A549 (cell line): ENCODE measurements at regions not wholly inside any gene's neighbourhood (a gene's known extent, or its start where the extent isn't known, plus 50 kb on each side); places are given as distances from the start of the nearest gene placed in this dataset.

Experiments used
- ATAC-seq, 2 experiments: fragments of 200-7000 bp in 1 of 2; fragments of >200 bp in 1 of 2; cut with Nextera tagmentation in 1 of 2; cut with Tn5 transposase in 1 of 2; 3 replicates each; pipeline versions ENCODE4 v1.8.0 to v1.9.1; 2018 to 2020; ENCODE audit warnings: mild to moderate bottlenecking in 1 of 2, moderate library complexity in 1 of 2
- CTCF ChIA-PET: fragments of 300-600 bp; sonication (Branson Sonifier 250); formaldehyde crosslinking; extraction: SDS; loops from one replicate; lab custom pipeline; 2021; ENCODE audit warnings: antibody characterized with exemption, inconsistent platforms; lab: Yijun Ruan, JAX
- POLR2A ChIA-PET: fragments of 350-600 bp; formaldehyde crosslinking; extraction: SDS; loops from one replicate; lab custom pipeline; 2021; ENCODE audit warnings: antibody characterized with exemption, inconsistent platforms; lab: Yijun Ruan, JAX
- DNase-seq, 2 experiments: peaks; one replicate each; pipeline versions ENCODE4 v3.0.0 to v3.0.0-alpha.2; 2011 to 2016; ENCODE audit warnings: low read depth in 1 of 2, low spot score in 1 of 2
- FAIRE-seq: peaks from 2 replicates; lab custom pipeline; 2011; peaks lifted over from hg19 to GRCh38; lab: Jason Lieb, UNC
- H3K27ac ChIP-seq, 2 experiments: fragments of >200 bp; sonication (Bioruptor Twin); formaldehyde crosslinking; 3 replicates each; pipeline ENCODE4 v1.5.1; 2016 to 2017
- H3K4me1 ChIP-seq: fragments of >200 bp; sonication (Bioruptor Twin); formaldehyde crosslinking; 3 replicates; pipeline ENCODE4 v1.6.1; 2016
- H3K4me2 ChIP-seq: fragments of >200 bp; sonication (Bioruptor Twin); formaldehyde crosslinking; 3 replicates; pipeline ENCODE4 v1.6.1; 2016
- H3K4me3 ChIP-seq: fragments of >200 bp; sonication (Bioruptor Twin); formaldehyde crosslinking; 3 replicates; pipeline ENCODE4 v1.5.1; 2016
- H3K9me3 ChIP-seq: fragments of >200 bp; sonication (Bioruptor Twin); formaldehyde crosslinking; 3 replicates; pipeline ENCODE4 v1.6.1; 2016
- CEBPB ChIP-seq, 2 experiments: fragments of >200 bp in 1 of 2; sonication (Bioruptor Twin) in 1 of 2; formaldehyde crosslinking in 1 of 2; IDR thresholded peaks; 2 replicates each; pipeline ENCODE4 v1.6.1; 2012 to 2016
- CHD4 ChIP-seq: fragments of 200-600 bp; sonication (generic); IDR thresholded peaks from 2 replicates; pipeline ENCODE4 v1.6.1; 2016; ENCODE audit warnings: antibody characterized with exemption, mild to moderate bottlenecking, borderline replicate concordance
- EHMT2 ChIP-seq: fragments of 200-600 bp; sonication (generic); IDR thresholded peaks from 2 replicates; pipeline ENCODE4 v1.6.1; 2016; ENCODE audit warnings: antibody characterized with exemption, low read depth, mild to moderate bottlenecking, moderate library complexity
- EP300 ChIP-seq, 2 experiments: fragments of >200 bp; sonication (Bioruptor Twin); formaldehyde crosslinking; IDR thresholded peaks; 2 replicates in 1 of 2; 3 replicates in 1 of 2; pipeline ENCODE4 v1.6.1; 2016 to 2017
- ESRRA ChIP-seq: fragments of 150-350 bp; IDR thresholded peaks from 2 replicates; pipeline ENCODE4 v1.6.1; 2014; ENCODE audit warnings: mild to moderate bottlenecking, low read length, borderline replicate concordance
- HEYL ChIP-seq: fragments of 250-450 bp; sonication (Bioruptor Pico); IDR thresholded peaks from 2 replicates; pipeline ENCODE4 v1.8.0; 2021; ENCODE audit warnings: mild to moderate bottlenecking, moderate library complexity
- HOXB5 ChIP-seq: fragments of 250-450 bp; sonication (Bioruptor Pico); IDR thresholded peaks from 2 replicates; pipeline ENCODE4 v1.5.0; 2020; ENCODE audit warnings: mild to moderate bottlenecking, moderate library complexity
- JUN ChIP-seq, 2 experiments: fragments of >200 bp; sonication (Bioruptor Twin); formaldehyde crosslinking; IDR thresholded peaks; 2 replicates in 1 of 2; 3 replicates in 1 of 2; pipeline ENCODE4 v1.6.1; 2016 to 2017
- JUNB ChIP-seq: fragments of >200 bp; sonication (Bioruptor Twin); formaldehyde crosslinking; IDR thresholded peaks from 2 replicates; pipeline ENCODE4 v1.6.1; 2016
- MAFK ChIP-seq: fragments of 450-650 bp; IDR thresholded peaks from 2 replicates; pipeline ENCODE4 v1.6.1; 2014; ENCODE audit not compliant: partially characterized antibody
- NPAS2 ChIP-seq: fragments of 250-450 bp; sonication (Bioruptor Pico); IDR thresholded peaks from 2 replicates; pipeline ENCODE4 v1.8.0; 2022; ENCODE audit warnings: mild to moderate bottlenecking, moderate library complexity, borderline replicate concordance
- NR3C1 ChIP-seq: fragments of >200 bp; sonication (Bioruptor Twin); formaldehyde crosslinking; IDR thresholded peaks from 3 replicates; pipeline ENCODE4 v1.6.1; 2017
- POLR2AphosphoS2 ChIP-seq: conservative IDR thresholded peaks from 2 replicates; pipeline ENCODE4 v1.6.1; 2012; ENCODE audit warnings: low read length, improper control_type of control experiment, inconsistent platforms
- TP53 ChIP-seq: fragments of 250-450 bp; sonication (Bioruptor Pico); IDR thresholded peaks from 2 replicates; pipeline ENCODE4 v1.5.0; 2021; ENCODE audit warnings: mild to moderate bottlenecking, moderate library complexity
- ZC3H11A ChIP-seq: fragments of 450-650 bp; IDR thresholded peaks from 2 replicates; pipeline ENCODE4 v1.6.1; 2014; ENCODE audit warnings: antibody characterized with exemption, mild to moderate bottlenecking
- ZSCAN20 ChIP-seq: fragments of 250-450 bp; sonication (Bioruptor Pico); IDR thresholded peaks from 2 replicates; pipeline ENCODE4 v1.8.0; 2022; ENCODE audit warnings: mild to moderate bottlenecking, moderate library complexity
- WGBS: methylation state at CpG from one replicate; pipeline ENCODE4 v1.1.6; 2017; ENCODE audit errors: missing lambda C conversion rate; 5-methylcytosine and 5-hydroxymethylcytosine counted together
- TF ChIP-seq, protein P1 (sequence below): fragments of 200-600 bp; sonication (generic); IDR thresholded peaks from 2 replicates; pipeline ENCODE4 v1.6.1; 2016; ENCODE audit warnings: antibody characterized with exemption, mild to moderate bottlenecking, moderate library complexity
- TF ChIP-seq, protein P2 (sequence below): IDR thresholded peaks from 2 replicates; pipeline ENCODE4 v1.6.1; 2012
- TF ChIP-seq, protein P3 (sequence below): IDR thresholded peaks from 2 replicates; pipeline ENCODE4 v1.6.1; 2012
- TF ChIP-seq, protein P4 (sequence below): fragments of >200 bp; sonication (Bioruptor Twin); formaldehyde crosslinking; IDR thresholded peaks from 3 replicates; pipeline ENCODE4 v1.5.1; 2016
- TF ChIP-seq, protein P5 (sequence below): fragments of 250-450 bp; sonication (Bioruptor Pico); IDR thresholded peaks from 2 replicates; pipeline ENCODE4 v1.5.0; 2020; ENCODE audit warnings: low read depth, mild to moderate bottlenecking, moderate library complexity
- TF ChIP-seq, protein P6 (sequence below): fragments of 450-650 bp; IDR thresholded peaks from 2 replicates; pipeline ENCODE4 v1.6.1; 2014; ENCODE audit warnings: antibody characterized with exemption

DNA sequence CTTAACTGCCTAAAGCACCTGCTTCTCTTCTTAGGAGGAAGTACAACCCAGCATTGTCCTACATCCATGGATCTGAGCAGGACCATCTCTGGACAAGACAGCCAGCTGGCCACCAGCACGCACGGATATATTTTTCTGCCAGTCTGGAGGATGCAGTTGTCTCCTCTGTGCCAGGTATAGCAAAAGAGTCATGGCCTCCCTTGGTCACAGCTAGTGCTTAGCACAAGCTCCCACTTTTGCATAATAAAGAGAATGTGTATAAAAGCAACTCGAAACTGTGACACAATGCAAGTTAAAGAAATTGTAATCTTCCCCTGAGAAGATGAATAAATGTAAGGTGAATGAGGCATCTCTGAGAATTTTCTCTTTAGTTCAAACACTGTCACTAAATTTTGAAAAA, 267.8 kb upstream of the MANEA start (continued):
- TF ChIP-seq, protein P1, sequence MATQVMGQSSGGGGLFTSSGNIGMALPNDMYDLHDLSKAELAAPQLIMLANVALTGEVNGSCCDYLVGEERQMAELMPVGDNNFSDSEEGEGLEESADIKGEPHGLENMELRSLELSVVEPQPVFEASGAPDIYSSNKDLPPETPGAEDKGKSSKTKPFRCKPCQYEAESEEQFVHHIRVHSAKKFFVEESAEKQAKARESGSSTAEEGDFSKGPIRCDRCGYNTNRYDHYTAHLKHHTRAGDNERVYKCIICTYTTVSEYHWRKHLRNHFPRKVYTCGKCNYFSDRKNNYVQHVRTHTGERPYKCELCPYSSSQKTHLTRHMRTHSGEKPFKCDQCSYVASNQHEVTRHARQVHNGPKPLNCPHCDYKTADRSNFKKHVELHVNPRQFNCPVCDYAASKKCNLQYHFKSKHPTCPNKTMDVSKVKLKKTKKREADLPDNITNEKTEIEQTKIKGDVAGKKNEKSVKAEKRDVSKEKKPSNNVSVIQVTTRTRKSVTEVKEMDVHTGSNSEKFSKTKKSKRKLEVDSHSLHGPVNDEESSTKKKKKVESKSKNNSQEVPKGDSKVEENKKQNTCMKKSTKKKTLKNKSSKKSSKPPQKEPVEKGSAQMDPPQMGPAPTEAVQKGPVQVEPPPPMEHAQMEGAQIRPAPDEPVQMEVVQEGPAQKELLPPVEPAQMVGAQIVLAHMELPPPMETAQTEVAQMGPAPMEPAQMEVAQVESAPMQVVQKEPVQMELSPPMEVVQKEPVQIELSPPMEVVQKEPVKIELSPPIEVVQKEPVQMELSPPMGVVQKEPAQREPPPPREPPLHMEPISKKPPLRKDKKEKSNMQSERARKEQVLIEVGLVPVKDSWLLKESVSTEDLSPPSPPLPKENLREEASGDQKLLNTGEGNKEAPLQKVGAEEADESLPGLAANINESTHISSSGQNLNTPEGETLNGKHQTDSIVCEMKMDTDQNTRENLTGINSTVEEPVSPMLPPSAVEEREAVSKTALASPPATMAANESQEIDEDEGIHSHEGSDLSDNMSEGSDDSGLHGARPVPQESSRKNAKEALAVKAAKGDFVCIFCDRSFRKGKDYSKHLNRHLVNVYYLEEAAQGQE: no peak
- TF ChIP-seq, protein P2, sequence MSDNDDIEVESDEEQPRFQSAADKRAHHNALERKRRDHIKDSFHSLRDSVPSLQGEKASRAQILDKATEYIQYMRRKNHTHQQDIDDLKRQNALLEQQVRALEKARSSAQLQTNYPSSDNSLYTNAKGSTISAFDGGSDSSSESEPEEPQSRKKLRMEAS: no peak
- TF ChIP-seq TP53 (CRISPR knock-in tag): no peak

DNA sequence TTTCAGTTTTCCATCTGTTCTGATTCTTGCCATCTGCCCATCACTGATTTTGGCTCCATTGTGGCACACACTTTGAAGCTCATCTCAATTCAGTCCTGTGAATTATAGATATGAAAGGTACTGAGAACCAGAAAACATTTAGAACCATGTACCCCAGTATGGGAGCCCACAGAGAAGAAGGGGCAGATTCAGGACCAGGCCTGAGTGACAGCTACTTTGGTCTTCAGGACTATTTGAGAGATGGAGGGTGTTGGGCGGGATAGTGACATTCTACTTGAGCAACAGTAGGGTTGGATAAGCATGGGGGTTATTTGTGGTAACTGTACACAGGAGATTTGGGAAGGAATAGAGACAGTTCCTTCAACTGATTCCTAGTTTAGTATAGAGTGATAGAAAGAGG, 259.2 kb upstream of the MANEA start:
- FAIRE-seq: no peak
- DNase-seq: no peak

DNA sequence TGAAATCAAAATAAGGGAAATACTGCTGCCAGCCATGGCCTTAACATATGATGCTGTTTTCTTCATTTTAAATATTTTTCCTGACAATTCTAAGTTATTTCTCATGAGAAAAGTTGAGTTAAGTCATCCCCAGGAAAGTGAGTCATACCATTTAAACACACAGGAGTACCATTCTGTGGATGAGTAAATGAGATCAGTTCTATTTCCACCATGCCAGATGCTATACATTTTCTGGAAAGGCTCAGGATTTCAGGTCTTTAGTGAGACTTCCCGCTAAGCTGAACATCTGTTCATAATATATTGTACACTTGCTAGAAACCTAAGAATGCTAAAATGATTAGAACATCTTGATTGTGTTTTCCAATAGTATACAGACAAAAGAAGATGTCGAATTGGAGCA, 256.2 kb upstream of the MANEA start:
- CTCF ChIA-PET: no interaction called here
- ATAC-seq: no peak
- WGBS: 4% methylated on average over 2 of the region's 2 CpGs
- TF ChIP-seq NPAS2 (CRISPR knock-in tag): no peak
- TF ChIP-seq, protein P1: no peak
- TF ChIP-seq NR3C1: no peak
- no peak for TF ChIP-seq CEBPB (IDR thresholded peaks at IDR 0.05)
- no peak for TF ChIP-seq JUNB
- no peak for TF ChIP-seq POLR2AphosphoS2
- TF ChIP-seq ESRRA: no peak
- TF ChIP-seq MAFK: no peak
- TF ChIP-seq CHD4: no peak
- no peak for TF ChIP-seq ZSCAN20
- TF ChIP-seq, protein P3, sequence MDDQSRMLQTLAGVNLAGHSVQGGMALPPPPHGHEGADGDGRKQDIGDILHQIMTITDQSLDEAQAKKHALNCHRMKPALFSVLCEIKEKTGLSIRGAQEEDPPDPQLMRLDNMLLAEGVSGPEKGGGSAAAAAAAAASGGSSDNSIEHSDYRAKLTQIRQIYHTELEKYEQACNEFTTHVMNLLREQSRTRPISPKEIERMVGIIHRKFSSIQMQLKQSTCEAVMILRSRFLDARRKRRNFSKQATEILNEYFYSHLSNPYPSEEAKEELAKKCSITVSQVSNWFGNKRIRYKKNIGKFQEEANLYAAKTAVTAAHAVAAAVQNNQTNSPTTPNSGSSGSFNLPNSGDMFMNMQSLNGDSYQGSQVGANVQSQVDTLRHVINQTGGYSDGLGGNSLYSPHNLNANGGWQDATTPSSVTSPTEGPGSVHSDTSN: no peak

More for the DNA sequence above, 259.2 kb upstream of the MANEA start:
- Histone ChIP-seq H3K9me3 (no peaks in the 10 kb centered on the region), H3K27ac (no peak overlapping the region), H3K4me1 (no peaks in the 10 kb centered on the region), H3K4me3 (no peak overlapping the region), H3K4me2 (no peak overlapping the region)
- CTCF ChIA-PET: no interaction called here
- ATAC-seq: no peak
- TF ChIP-seq EHMT2: no peak
- no peak for TF ChIP-seq JUN (IDR thresholded peaks at IDR 0.05)
- TF ChIP-seq HEYL (CRISPR knock-in tag): no peak
- no peak for TF ChIP-seq HOXB5 (CRISPR knock-in tag)
- TF ChIP-seq, protein P4, sequence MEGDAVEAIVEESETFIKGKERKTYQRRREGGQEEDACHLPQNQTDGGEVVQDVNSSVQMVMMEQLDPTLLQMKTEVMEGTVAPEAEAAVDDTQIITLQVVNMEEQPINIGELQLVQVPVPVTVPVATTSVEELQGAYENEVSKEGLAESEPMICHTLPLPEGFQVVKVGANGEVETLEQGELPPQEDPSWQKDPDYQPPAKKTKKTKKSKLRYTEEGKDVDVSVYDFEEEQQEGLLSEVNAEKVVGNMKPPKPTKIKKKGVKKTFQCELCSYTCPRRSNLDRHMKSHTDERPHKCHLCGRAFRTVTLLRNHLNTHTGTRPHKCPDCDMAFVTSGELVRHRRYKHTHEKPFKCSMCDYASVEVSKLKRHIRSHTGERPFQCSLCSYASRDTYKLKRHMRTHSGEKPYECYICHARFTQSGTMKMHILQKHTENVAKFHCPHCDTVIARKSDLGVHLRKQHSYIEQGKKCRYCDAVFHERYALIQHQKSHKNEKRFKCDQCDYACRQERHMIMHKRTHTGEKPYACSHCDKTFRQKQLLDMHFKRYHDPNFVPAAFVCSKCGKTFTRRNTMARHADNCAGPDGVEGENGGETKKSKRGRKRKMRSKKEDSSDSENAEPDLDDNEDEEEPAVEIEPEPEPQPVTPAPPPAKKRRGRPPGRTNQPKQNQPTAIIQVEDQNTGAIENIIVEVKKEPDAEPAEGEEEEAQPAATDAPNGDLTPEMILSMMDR: no peak
- TF ChIP-seq TP53 (CRISPR knock-in tag): no peak
- TF ChIP-seq, protein P5, sequence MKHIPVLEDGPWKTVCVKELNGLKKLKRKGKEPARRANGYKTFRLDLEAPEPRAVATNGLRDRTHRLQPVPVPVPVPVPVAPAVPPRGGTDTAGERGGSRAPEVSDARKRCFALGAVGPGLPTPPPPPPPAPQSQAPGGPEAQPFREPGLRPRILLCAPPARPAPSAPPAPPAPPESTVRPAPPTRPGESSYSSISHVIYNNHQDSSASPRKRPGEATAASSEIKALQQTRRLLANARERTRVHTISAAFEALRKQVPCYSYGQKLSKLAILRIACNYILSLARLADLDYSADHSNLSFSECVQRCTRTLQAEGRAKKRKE (CRISPR knock-in tag): no peak
- TF ChIP-seq CEBPB (IDR thresholded peaks at IDR 0.05): no peak
- TF ChIP-seq, protein P6, sequence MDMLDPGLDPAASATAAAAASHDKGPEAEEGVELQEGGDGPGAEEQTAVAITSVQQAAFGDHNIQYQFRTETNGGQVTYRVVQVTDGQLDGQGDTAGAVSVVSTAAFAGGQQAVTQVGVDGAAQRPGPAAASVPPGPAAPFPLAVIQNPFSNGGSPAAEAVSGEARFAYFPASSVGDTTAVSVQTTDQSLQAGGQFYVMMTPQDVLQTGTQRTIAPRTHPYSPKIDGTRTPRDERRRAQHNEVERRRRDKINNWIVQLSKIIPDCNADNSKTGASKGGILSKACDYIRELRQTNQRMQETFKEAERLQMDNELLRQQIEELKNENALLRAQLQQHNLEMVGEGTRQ: no peak
- no peak for TF ChIP-seq ZC3H11A
- no peak for TF ChIP-seq CHD4
- no peak for TF ChIP-seq EP300 (IDR thresholded peaks at IDR 0.05)
- WGBS: 0% methylated on average over 1 of the region's 1 CpG
- POLR2A ChIA-PET: no interaction called here

More for the DNA sequence above, 256.2 kb upstream of the MANEA start:
- no peak overlapping the region for H3K4me3 ChIP-seq
- H3K9me3 ChIP-seq: no peaks in the 10 kb centered on the region
- no peak overlapping the region for H3K27ac ChIP-seq
- POLR2A ChIA-PET: no interaction called here
- FAIRE-seq: no peak
- DNase-seq: no peak
- H3K4me2 ChIP-seq: no peak overlapping the region
- no peaks in the 10 kb centered on the region for H3K4me1 ChIP-seq
